WI38 (cell line): ENCODE measurements at regions not wholly inside any gene's neighbourhood (a gene's known extent, or its start where the extent isn't known, plus 50 kb on each side); places are given as distances from the start of the nearest gene placed in this dataset.
"Not testable (repeated sequence)": the region's sequence is repeated elsewhere in the genome, so short reads cannot be mapped to it uniquely, and the experiment has no call there.

Experiments
- H3K4me3 ChIP-seq: 2 replicates; pipeline ENCODE4 v1.5.1; 2011; ENCODE audit warnings: low read depth, mild to moderate bottlenecking, control low read depth, low read length
- TF ChIP-seq, protein P1 (sequence below): IDR thresholded peaks from 2 replicates; pipeline ENCODE4 v1.5.1; 2012; ENCODE audit warnings: low read depth, mild to moderate bottlenecking, control low read depth, low read length

DNA sequence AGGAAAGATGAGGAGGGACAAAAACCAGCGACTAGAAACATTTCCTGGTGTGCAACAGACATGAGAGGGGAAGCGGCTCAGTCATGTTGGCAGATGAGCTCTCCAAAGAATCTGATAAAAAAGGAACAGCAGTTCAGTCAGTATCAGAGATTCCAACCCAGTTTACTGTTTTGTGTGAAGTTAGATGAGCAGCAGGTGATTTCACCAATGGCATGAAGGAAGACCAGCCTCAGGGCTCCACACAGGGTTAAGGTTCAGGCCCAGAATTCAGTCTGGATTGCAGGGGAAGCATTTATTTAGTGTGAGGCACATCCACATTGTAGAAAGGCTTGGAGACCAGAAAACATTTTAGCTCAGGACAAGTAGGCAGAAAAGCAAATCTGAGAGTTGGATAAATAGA is 317.8 kb downstream of the C6orf118 start:
- H3K4me3 ChIP-seq = no peak overlapping the region
- TF ChIP-seq, protein P1, sequence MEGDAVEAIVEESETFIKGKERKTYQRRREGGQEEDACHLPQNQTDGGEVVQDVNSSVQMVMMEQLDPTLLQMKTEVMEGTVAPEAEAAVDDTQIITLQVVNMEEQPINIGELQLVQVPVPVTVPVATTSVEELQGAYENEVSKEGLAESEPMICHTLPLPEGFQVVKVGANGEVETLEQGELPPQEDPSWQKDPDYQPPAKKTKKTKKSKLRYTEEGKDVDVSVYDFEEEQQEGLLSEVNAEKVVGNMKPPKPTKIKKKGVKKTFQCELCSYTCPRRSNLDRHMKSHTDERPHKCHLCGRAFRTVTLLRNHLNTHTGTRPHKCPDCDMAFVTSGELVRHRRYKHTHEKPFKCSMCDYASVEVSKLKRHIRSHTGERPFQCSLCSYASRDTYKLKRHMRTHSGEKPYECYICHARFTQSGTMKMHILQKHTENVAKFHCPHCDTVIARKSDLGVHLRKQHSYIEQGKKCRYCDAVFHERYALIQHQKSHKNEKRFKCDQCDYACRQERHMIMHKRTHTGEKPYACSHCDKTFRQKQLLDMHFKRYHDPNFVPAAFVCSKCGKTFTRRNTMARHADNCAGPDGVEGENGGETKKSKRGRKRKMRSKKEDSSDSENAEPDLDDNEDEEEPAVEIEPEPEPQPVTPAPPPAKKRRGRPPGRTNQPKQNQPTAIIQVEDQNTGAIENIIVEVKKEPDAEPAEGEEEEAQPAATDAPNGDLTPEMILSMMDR = no peak

DNA sequence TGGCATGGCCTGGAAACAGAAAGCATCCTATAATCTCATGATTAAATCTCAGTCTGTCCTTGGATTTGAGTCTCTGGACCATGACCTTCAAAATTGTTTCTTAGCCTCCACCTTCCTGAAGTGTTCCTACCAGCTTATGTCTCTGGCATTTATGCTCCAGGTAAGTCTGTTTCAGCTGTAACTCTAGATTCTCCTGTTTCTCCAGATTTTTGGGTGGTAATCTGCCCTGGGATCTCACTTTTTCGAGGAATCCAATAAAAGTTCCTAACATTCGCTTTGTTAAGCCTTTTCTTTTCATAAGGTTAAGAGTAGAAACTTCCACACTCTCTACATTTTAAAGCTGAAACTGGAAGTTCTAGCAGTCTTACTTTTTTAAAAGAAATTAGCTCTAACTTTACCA is 318.5 kb downstream of the C6orf118 start:
- no peak overlapping the region for H3K4me3 ChIP-seq
- TF ChIP-seq, protein P1 = no peak

DNA sequence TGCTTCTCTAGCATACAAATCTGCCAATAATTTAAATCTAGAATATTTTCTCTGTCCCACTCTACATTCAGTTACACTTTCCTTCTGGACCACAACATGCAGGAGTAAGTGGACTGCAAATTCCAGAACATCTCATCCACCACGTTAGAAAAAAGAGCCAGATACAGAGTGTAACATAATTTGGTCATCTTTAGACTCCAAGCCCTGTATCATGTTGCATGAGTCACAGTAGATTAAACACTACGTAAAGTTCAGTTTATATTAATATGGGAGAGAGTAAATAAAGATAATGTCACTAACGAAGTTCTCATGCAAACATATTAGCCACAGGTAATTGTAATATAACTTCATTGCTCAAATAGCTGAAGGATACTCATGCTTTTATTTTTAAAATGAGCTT is 327.0 kb downstream of the C6orf118 start:
- no peak overlapping the region for H3K4me3 ChIP-seq
- TF ChIP-seq, protein P1 = no peak

DNA sequence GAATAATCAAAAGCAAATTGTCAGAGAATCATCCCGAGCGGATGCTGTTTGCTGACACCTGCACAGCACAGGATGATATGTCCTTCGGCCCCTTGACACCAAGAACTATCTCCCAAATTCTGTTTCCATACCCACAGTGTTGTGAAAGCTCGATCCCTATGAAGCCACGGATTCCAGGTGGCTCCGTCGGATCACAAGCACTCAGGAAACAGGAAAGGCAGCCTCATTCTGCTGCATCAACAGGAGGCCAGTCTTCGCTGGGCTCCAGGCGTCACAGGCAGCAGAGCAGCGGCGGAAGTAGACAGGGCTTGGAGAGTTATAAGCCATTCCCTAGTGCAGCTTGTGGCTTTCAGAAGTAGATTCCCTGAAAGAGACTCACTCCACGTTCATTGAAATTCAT is 342.3 kb downstream of the C6orf118 start:
- H3K4me3 ChIP-seq = no peak overlapping the region
- TF ChIP-seq, protein P1 = no peak

DNA sequence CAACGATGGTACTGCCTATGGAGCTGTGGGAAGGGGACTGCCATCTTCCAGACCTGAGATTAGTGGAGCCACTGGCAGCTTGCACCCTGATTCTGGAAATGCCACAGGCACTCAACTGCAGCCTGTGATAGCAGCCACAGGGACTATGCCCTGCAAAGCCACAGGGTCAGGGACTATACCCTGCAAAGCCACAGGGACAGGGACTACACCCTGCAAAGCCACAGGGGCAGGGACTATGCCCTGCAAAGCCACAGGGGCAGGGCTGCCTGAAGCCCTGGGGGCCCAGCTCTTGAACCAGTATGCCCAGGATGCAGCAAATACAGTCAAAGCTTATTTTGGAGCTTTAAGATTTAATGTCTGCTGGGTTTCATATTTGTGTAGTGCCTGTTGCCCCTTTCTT is 346.6 kb downstream of the C6orf118 start:
- H3K4me3 ChIP-seq = no peak overlapping the region
- TF ChIP-seq, protein P1 = no peak

DNA sequence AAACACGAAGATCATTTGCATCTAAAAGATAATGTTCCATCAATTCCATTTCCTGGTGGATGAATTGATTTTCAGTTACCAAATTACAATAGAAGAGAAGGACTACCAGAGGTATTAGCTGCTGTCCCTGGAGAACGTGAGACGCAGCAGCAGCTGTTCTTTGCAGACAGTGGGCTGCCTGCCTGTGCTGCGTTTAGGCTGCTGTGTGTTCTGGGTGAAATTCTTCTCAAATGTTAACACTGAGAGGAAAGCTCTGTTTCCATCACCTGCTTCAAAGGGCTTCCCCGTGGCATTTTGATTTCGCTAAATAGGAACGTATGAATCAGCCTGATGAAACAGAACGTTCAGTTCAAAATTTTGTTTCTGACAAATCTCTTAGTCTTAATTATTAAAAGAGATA is 362.2 kb downstream of the C6orf118 start:
- TF ChIP-seq, protein P1 = no peak
- H3K4me3 ChIP-seq = no peak overlapping the region

DNA sequence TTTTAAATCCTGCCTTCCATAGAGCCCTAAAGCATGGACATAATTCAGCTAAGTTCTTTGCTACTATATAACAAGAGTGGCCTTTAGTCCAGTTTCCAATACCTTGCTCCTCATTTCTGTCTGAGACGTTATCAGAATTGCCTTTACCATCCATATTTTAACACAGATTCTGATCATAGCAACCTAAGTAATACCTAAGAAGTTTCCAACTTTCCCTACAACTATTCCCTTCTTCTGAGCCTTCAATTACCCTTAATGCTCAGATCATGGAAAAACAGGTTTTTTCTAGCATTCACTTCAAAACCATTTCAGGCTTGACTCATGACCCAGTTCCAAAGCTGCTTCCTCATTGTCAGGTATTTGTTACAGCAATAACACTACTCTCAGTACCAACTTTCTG is 367.1 kb downstream of the C6orf118 start:
- no peak overlapping the region for H3K4me3 ChIP-seq
- TF ChIP-seq, protein P1 = no peak

DNA sequence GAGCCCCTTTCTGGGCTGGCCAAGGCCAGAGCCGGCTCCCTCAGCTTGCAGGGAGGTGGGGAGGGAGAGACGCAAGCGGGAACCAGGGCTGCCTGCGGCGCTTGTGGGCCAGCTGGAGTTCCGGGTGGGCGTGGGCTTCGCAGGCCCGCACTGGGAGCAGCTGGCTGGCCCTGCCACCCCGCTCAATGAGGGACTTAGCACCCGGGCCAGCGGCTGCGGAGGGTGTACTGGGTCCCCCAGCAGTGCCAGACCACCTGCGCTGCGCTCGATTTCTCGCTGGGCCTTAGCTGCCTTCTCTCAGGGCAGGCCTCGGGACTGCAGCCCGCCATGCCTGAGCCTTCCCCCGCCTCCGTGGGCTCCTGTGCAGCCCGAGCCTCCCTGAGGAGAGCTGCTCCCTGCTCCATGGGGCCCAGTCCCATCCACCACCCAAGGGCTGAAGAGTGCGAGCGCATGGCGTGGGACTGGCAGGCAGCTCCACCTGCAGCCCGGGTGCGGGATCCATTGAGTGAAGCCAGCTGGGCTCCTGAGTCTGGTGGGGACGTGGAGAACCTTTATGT is 376.1 kb downstream of the C6orf118 start:
- not testable (repeated sequence) for H3K4me3 ChIP-seq
